ENCODE measurements at regions not wholly inside any gene's neighbourhood (a gene's known extent, or its start where the extent isn't known, plus 50 kb on each side); places are given as distances from the start of the nearest gene placed in this dataset.

- TF ChIP-seq CTCF (conservative IDR thresholded peaks at IDR 0.05; ENCODE audit: low read depth in 2 of 2) (no peak), ZNF331 (CRISPR knock-in tag; IDR thresholded peaks at IDR 0.05; ENCODE audit: low read depth) (no peak), STAT1 (IDR thresholded peaks at IDR 0.05; ENCODE audit: unreplicated experiment) (no peak), ETS1 (IDR thresholded peaks at IDR 0.05) (no peak), EZH2phosphoT487 (IDR thresholded peaks at IDR 0.05; ENCODE audit: unreplicated experiment) (no peak), ZNF114 (CRISPR knock-in tag; IDR thresholded peaks at IDR 0.05) (no peak)
- no peak overlapping the region for H3K4me3 ChIP-seq
Observed at GRCh38 chr22:49088801-49089791, 738.6 kb downstream of the BRD1 start.

GRCh38 chr22:49087716-49088601, 739.7 kb downstream of the BRD1 start:
- no peaks in the 10 kb centered on the region for H3K9me2 ChIP-seq (ENCODE audit: insufficient read depth)
- H3K27me3 ChIP-seq (ENCODE audit: insufficient read depth) = no peaks in the 10 kb centered on the region
- Mint-ChIP-seq H3K9me3 (no peaks in the 10 kb centered on the region), H3K36me3 (ENCODE audit: low read depth) (no peaks in the 10 kb centered on the region), H3K4me1 (no peaks in the 10 kb centered on the region; the same call in 2 of the 3 replicates), H3K27ac (peak overlapping the region; percentile 11; the same call in 1 of the 2 replicates), H3K27me3 (ENCODE audit: insufficient read depth, low read depth, poor library complexity) (peaks cover 4% of the 10 kb centered on the region), H3K4me3 (no peak overlapping the region)
- no peak overlapping the region for H3K4me2 ChIP-seq
- H4K20me1 ChIP-seq (replicated peaks; ENCODE audit: insufficient read depth) = no peaks in the 10 kb centered on the region
- no peak overlapping the region for H3K27ac ChIP-seq (ENCODE audit: low read depth)
- no peaks in the 10 kb centered on the region for H3K4me1 ChIP-seq (ENCODE audit: insufficient read depth)
- DNase-seq (ENCODE audit: low spot score) = no peak
- H3F3A ChIP-seq (replicated peaks; ENCODE audit: low read depth) = no peaks in the 10 kb centered on the region
- no peaks in the 10 kb centered on the region for H3K79me2 ChIP-seq (replicated peaks; ENCODE audit: insufficient read depth)
- ATAC-seq = no peak
- no peak overlapping the region for H2AFZ ChIP-seq
- H3K36me3 ChIP-seq (ENCODE audit: insufficient read depth) = no peaks in the 10 kb centered on the region; the same call in 1 of the 2 replicates
- H3K4me3 ChIP-seq = no peak overlapping the region
- TF ChIP-seq ZNF331 (CRISPR knock-in tag; IDR thresholded peaks at IDR 0.05; ENCODE audit: low read depth) (no peak), POLR2AphosphoS5 (IDR thresholded peaks at IDR 0.05; ENCODE audit: low read depth) (no peak), CREB1 (CRISPR knock-in tag; IDR thresholded peaks at IDR 0.05; ENCODE audit: low read depth) (no peak), EZH2 (IDR thresholded peaks at IDR 0.05; ENCODE audit: low read depth, unreplicated experiment) (no peak), ZNF114 (CRISPR knock-in tag; IDR thresholded peaks at IDR 0.05) (no peak), CTCF (conservative IDR thresholded peaks at IDR 0.05; ENCODE audit: low read depth in 2 of 2) (no peak), JUNB (IDR thresholded peaks at IDR 0.05; ENCODE audit: unreplicated experiment) (no peak), STAT1 (IDR thresholded peaks at IDR 0.05; ENCODE audit: unreplicated experiment) (no peak), ETS1 (IDR thresholded peaks at IDR 0.05) (no peak)

More at GRCh38 chr22:49088801-49089791, 738.6 kb downstream of the BRD1 start:
- Mint-ChIP-seq H3K4me1 (no peaks in the 10 kb centered on the region; the same call in 2 of the 3 replicates), H3K36me3 (ENCODE audit: low read depth) (no peaks in the 10 kb centered on the region), H3K27ac (no peak overlapping the region), H3K4me3 (no peak overlapping the region), H3K27me3 (ENCODE audit: insufficient read depth, low read depth, poor library complexity) (no peaks in the 10 kb centered on the region), H3K9me3 (no peaks in the 10 kb centered on the region)
- no peaks in the 10 kb centered on the region for H3K79me2 ChIP-seq (replicated peaks; ENCODE audit: insufficient read depth)
- no peak overlapping the region for H2AFZ ChIP-seq
- H3F3A ChIP-seq (replicated peaks; ENCODE audit: low read depth) = no peaks in the 10 kb centered on the region
- no peaks in the 10 kb centered on the region for H3K27me3 ChIP-seq (ENCODE audit: insufficient read depth)
- DNase-seq (ENCODE audit: low spot score) (no peak), ATAC-seq (no peak)
- no peaks in the 10 kb centered on the region for H4K20me1 ChIP-seq (replicated peaks; ENCODE audit: insufficient read depth)
- H3K4me2 ChIP-seq = no peak overlapping the region
- no peaks in the 10 kb centered on the region for H3K4me1 ChIP-seq (ENCODE audit: insufficient read depth)
- no peaks in the 10 kb centered on the region; the same call in 1 of the 2 replicates for H3K36me3 ChIP-seq (ENCODE audit: insufficient read depth)
- no peaks in the 10 kb centered on the region for H3K9me2 ChIP-seq (ENCODE audit: insufficient read depth)
- no peak overlapping the region for H3K27ac ChIP-seq (ENCODE audit: low read depth)

Measured in GM23338 (cell line).